ENCODE measurements at regions not wholly inside any gene's neighbourhood (a gene's known extent, or its start where the extent isn't known, plus 50 kb on each side); places are given as distances from the start of the nearest gene placed in this dataset.

- TF ChIP-seq CTCF (IDR thresholded peaks at IDR 0.05) (no peak), POLR2A (IDR thresholded peaks at IDR 0.05) (no peak)
These were observed 464.6 kb downstream of the CCER1 start for GRCh38 chr12:90490355-90490754.
